ENCODE measurements at regions not wholly inside any gene's neighbourhood (a gene's known extent, or its start where the extent isn't known, plus 50 kb on each side); places are given as distances from the start of the nearest gene placed in this dataset.
A peak's percentile ranks its signal among the peaks of the same experiment; 100 is the strongest.

GRCh38 chr14:29166507-29166906, 399.9 kb downstream of the FOXG1 start:
- DNase-seq (no peak), ATAC-seq (no peak)
- intact Hi-C loops (cut with DNase I): no loop called here

- intact Hi-C loops (cut with DNase I): no loop called here
- DNase-seq (no peak), ATAC-seq (no peak)
Observed at GRCh38 chr14:29168149-29168548, 401.6 kb downstream of the FOXG1 start.

DNA sequence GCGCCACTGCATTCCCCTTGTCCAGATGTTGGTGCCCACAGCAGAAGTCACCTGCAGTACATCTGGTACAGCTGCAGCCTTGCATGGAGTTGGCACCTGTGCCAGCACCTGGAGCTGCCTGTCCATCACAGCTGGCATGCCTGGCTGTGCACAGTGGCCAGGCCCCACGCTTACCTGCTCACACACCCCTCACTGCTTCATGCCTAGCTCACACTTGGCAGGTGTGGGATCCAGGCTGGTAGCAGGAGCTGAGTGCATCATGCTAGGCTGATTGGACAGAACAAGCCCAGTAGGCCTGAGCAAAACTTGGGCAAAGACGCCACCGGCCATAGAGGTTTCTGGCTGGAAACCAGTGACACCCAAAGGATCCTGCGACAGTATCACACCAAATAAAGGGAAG, 402.8 kb downstream of the FOXG1 start:
- DNase-seq (no peak), ATAC-seq (no peak)
- intact Hi-C loops (cut with DNase I): no loop called here

- no peak for DNase-seq
- intact Hi-C loops (cut with DNase I): no loop called here
- ATAC-seq: no peak
Observed at GRCh38 chr14:29175706-29176105, 409.1 kb downstream of the FOXG1 start.

- no peak for DNase-seq
- intact Hi-C loops (cut with DNase I): no loop called here
- no peak for ATAC-seq
Observed at GRCh38 chr14:29176876-29177275, 410.3 kb downstream of the FOXG1 start.

- DNase-seq (no peak), ATAC-seq (no peak)
- intact Hi-C loops (cut with DNase I): no loop called here
Observed at GRCh38 chr14:29178971-29179370, 412.4 kb downstream of the FOXG1 start.

DNA sequence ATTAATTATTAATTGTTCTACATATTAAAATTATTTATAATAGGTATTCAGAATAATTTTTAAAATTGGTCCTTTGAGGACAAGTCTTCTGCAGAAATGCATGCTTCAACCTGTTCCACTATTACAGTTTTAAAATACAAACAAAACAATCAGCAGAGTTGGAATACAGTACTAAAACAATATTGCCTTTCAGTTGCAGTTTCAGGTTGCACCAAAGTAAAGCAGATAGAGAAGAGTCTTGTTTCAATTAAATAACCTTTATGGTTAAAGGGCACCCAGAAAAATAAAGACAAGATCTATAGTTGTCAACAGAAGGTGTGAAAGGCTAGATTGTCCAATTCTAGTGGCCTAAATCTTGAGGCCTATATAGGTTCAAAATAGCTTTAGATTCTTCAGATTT, 424.5 kb downstream of the FOXG1 start:
- DNase-seq (no peak), ATAC-seq (no peak)
- intact Hi-C loops (cut with DNase I): no loop called here

DNA sequence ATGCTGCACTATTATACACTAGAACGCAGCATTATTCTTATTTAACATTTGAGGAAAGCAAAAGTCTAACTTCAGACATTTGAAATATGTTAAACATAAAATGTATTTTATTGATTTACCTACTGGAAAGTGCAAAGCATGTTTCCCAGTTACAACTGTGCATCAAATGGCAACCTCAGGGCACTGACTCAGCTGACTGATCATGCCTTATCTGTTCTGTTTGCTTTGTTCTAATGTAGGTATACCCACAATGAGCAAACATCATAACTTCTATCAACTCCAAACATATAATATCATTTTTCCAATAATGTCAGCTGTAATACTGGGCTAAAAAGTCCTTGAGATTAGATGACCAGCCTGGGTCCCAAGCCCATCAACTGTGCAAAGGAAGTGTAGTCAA, 431.0 kb downstream of the FOXG1 start:
- ATAC-seq (no peak), DNase-seq (no peak)
- intact Hi-C loops (cut with DNase I): no loop called here

GRCh38 chr14:29205658-29206057, 439.1 kb downstream of the FOXG1 start:
- ATAC-seq: no peak
- no peak for DNase-seq
- intact Hi-C loops (cut with DNase I): no loop called here

DNA sequence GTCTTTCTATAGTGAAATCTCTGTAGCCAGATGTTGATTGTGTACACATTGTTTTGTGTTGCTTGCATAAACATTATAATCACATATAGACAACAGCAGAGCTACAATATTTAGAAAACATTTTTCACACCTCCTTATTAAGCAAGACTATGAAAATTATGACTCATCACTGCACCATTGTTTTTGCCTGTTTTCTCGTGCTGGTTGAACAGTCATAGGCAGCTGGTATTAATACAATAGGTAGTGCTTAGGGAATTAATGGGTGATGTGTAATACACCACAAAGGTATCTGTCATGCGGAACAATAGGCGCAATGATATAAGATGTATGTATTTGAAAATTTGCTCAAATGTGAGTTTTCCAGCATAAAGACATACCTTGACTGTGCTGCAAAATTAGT, 449.3 kb downstream of the FOXG1 start:
- no peak for ATAC-seq
- no peak for DNase-seq
- intact Hi-C loops (cut with DNase I): no loop called here

DNA sequence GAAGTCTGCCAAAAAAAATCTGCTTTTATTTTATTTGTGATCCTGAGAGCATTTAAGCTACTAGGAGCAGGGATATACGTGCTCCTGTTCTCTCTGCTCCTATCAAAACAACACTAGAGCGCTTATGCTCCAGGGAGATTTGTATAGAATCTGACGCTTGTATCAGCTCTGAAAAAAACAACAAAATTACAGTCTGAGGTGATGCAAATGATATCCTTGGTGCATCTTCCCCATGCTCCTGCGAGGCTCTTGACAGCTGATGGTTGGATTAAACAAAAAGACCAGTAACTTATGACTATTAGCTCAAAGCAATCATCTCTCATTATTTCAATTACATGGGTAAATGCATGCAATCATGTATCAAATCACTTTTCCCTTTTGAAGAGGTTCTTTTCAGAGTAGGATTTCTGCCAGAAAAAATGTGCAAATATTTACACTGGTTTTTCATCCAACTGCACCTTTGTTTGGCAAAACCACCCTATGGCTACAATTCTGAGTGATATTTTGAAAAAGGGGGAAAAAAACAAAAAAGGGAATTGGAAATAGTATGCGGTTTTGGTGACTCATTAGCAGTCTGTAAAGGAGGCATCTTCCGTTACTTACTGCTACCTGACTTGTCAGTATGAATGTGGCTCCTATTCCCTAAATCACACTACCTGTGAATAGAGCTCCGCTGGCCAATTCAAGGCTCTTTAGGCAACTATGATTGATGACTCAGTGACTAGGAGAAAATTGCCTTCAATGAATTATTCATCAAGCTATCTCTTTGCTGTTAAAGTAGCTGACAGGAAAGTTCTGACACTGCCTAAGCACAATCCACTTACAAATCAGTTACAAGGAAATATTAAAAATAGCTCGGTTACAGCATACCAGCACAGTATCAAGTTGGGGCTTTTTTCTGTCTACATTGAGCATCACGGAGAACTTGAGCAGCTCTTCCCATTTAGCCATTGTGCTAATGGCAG, 450.0 kb downstream of the FOXG1 start:
- ATAC-seq: peak in 1 of 2 donors; percentile 16
- no peak for DNase-seq

GRCh38 chr14:29217813-29218450, 451.3 kb downstream of the FOXG1 start:
- DNase-seq: no peak
- no peak for ATAC-seq
- intact Hi-C loops (cut with DNase I): no loop called here

More for the DNA sequence above, 450.0 kb downstream of the FOXG1 start:
- intact Hi-C loops (cut with DNase I): no loop called here

- intact Hi-C loops (cut with DNase I): no loop called here
- no peak for DNase-seq
- no peak for ATAC-seq
Observed at GRCh38 chr14:29220072-29220471, 453.5 kb downstream of the FOXG1 start.

- intact Hi-C loops (cut with DNase I): no loop called here
- ATAC-seq: no peak
- no peak for DNase-seq
Observed at GRCh38 chr14:29220566-29220965, 454.0 kb downstream of the FOXG1 start.

DNA sequence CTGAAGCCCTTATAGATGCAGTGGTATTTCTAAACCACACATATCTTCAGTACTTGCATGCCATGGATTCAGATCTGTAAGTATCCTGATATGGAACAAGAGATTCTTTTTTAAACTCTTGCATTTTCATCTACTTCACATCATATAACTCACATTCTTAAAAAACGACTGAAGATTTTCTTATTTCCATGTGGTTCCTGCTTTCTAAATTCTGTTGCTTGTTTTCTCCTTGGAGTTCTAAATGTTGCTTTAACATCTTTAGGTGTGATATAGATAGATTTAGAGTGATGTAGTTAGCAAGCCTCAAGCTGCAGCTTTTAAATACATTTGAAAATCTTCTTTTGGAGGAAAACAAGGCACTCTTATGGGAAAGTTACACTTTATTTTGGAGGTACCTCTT, 455.4 kb downstream of the FOXG1 start:
- intact Hi-C loops (cut with DNase I): no loop called here

DNA sequence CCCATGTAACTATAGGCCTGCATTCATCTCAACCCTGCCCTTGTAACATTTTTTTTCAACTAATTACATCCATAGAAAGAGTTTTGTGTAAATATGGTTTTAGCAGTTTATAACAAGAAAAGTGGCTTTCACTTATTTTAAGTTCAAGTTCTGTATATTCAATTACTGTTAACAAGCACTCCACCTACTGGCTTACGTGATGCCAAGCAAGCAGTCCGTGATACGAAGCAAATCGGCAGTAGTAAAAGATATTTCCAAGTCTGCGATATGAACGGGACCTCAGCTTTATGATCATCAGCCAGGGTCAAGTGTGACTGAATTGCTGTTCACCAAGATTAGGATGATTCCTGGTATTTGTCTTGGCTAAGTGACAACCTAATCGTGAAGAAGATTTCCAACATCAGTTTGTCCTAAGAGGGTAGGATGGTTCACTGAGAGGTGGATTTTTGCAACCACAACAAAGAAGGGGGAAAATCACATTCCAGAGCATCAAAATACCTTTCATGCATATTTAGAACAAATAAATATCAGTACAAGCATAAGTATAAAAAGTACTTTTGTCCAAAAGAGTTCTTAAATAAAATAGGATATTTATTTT, 456.2 kb downstream of the FOXG1 start:
- DNase-seq: no peak
- intact Hi-C loops (cut with DNase I): no loop called here
- ATAC-seq: no peak

More for the DNA sequence above, 455.4 kb downstream of the FOXG1 start:
- ATAC-seq (no peak), DNase-seq (no peak)

DNA sequence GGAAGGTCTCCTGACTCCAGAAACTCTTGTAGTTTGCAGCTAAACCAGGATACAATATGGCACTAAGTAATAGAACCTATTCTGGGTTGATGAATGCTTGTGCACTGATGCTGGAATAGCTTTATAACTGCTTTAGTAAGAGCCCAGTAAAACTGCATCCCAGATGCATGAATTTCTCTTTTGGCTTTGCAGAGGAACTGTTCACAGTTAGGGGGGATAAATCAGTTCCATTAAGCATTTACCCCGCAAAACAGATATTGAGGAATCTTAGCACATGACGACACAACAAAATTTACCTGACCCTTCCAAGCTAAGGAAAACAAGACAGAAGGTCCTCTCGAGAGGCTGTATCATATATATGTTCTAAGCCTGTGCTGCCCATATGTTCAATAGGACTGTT, 457.4 kb downstream of the FOXG1 start:
- DNase-seq: no peak
- ATAC-seq: no peak
- intact Hi-C loops (cut with DNase I): no loop called here

- DNase-seq (no peak), ATAC-seq (no peak)
- intact Hi-C loops (cut with DNase I): no loop called here
Observed at GRCh38 chr14:29227631-29228030, 461.0 kb downstream of the FOXG1 start.

- intact Hi-C loops (cut with DNase I): no loop called here
- DNase-seq (no peak), ATAC-seq (no peak)
Observed at GRCh38 chr14:29232153-29232552, 465.6 kb downstream of the FOXG1 start.

- intact Hi-C loops (cut with DNase I): no loop called here
- DNase-seq (no peak), ATAC-seq (no peak)
Observed at GRCh38 chr14:29232711-29233110, 466.1 kb downstream of the FOXG1 start.

All from left cardiac atrium (tissue), 4 donors.